B cell (primary cell): ENCODE measurements at regions not wholly inside any gene's neighbourhood (a gene's known extent, or its start where the extent isn't known, plus 50 kb on each side); places are given as distances from the start of the nearest gene placed in this dataset.

Experiments used
- ATAC-seq: fragments of 200-7000 bp; cut with Tn5 transposase; one replicate; pipeline ENCODE4 v1.10.0; 2021; ENCODE audit warnings: low read depth, mild to moderate bottlenecking, moderate number of reproducible peaks, moderate library complexity
- CTCF ChIA-PET: fragments of 350-600 bp; sonication (Branson Sonifier 250); formaldehyde crosslinking; loops from one replicate; lab custom pipeline; 2021; ENCODE audit warnings: antibody characterized with exemption, inconsistent platforms; lab: Charles Lee
- POLR2A ChIA-PET: fragments of 350-600 bp; sonication (Branson Sonifier 250); formaldehyde crosslinking; loops from one replicate; lab custom pipeline; 2021; ENCODE audit warnings: antibody characterized with exemption; lab: Charles Lee
- DNase-seq: peaks from one replicate; pipeline ENCODE4 v3.0.0; 2013
- H2AFZ ChIP-seq: 2 replicates; pipeline ENCODE4 v1.6.1; 2012; ENCODE audit warnings: mild to moderate bottlenecking, low read depth, low read length; ENCODE audit not compliant: insufficient read depth, poor library complexity, severe bottlenecking
- H3K27ac ChIP-seq, 2 donors: 1 replicate in 1 of 2; 2 replicates in 1 of 2; pipeline ENCODE4 v1.5.1; 2012 to 2013; ENCODE audit warnings: low read length in 2 of 2, mild to moderate bottlenecking in 2 of 2, moderate library complexity in 1 of 2
- H3K27me3 ChIP-seq, 4 experiments: fragments of 200-600 bp in 1 of 4; sonication (generic) in 1 of 4; replicated peaks in 1 of 4; 1 replicate in 2 of 4; 2 replicates in 2 of 4; pipeline versions ENCODE4 v1.6.1 to v1.7.0; 2013 to 2016; ENCODE audit warnings: low read length in 3 of 4, mild to moderate bottlenecking in 2 of 4, mixed read lengths in 1 of 4, moderate library complexity in 1 of 4; ENCODE audit not compliant: insufficient read depth in 4 of 4, control insufficient read depth in 3 of 4; ENCODE audit errors: control extremely low read depth in 1 of 4
- H3K36me3 ChIP-seq, 2 experiments: replicated peaks in 1 of 2; 1 replicate in 1 of 2; 2 replicates in 1 of 2; pipeline versions ENCODE4 v1.6.1 to v1.7.1; 2013; ENCODE audit warnings: low read length in 1 of 2; ENCODE audit not compliant: insufficient read depth in 2 of 2, control insufficient read depth in 1 of 2; ENCODE audit errors: control extremely low read depth in 1 of 2, extremely low read depth in 1 of 2
- H3K4me1 ChIP-seq, 2 donors: fragments of 200-600 bp in 1 of 2; sonication (generic) in 1 of 2; 1 replicate in 1 of 2; 2 replicates in 1 of 2; pipeline versions ENCODE4 v1.5.1 to v1.6.1; 2013 to 2017; ENCODE audit warnings: low read length in 2 of 2; ENCODE audit not compliant: control insufficient read depth in 2 of 2, insufficient read depth in 2 of 2
- H3K4me2 ChIP-seq: replicated peaks from 2 replicates; pipeline ENCODE3; 2012; ENCODE audit warnings: mild to moderate bottlenecking, low read depth, low read length; ENCODE audit not compliant: poor library complexity, severe bottlenecking
- H3K4me3 ChIP-seq, 5 experiments: fragments of 200-600 bp in 1 of 5; sonication (generic) in 1 of 5; 1 replicate in 3 of 5; 2 replicates in 2 of 5; pipeline versions ENCODE4 v1.5.1 to v1.7.0; 2011 to 2016; ENCODE audit warnings: low read length in 4 of 5, mild to moderate bottlenecking in 4 of 5, low read depth in 2 of 5, control low read depth in 1 of 5, moderate library complexity in 1 of 5; ENCODE audit not compliant: insufficient read depth in 1 of 5; ENCODE audit errors: control extremely low read depth in 1 of 5, extremely low read depth in 1 of 5
- H3K79me2 ChIP-seq: fragments of 200-600 bp; sonication (generic); one replicate; pipeline ENCODE4 v1.6.0; 2016; ENCODE audit warnings: low read length; ENCODE audit not compliant: control insufficient read depth, insufficient read depth
- H3K9ac ChIP-seq: fragments of 200-600 bp; sonication (generic); 2 replicates; pipeline ENCODE4 v1.6.1; 2017; ENCODE audit warnings: mild to moderate bottlenecking, low read length, moderate library complexity
- H3K9me3 ChIP-seq, 3 donors: one replicate each; pipeline versions ENCODE4 v1.6.1 to v1.7.1; 2013; ENCODE audit warnings: low read length in 2 of 3; ENCODE audit not compliant: control insufficient read depth in 2 of 3, insufficient read depth in 1 of 3; ENCODE audit errors: control extremely low read depth in 1 of 3
- H4K20me1 ChIP-seq: 2 replicates; pipeline ENCODE4 v1.6.0; 2012; ENCODE audit warnings: mild to moderate bottlenecking, low read length; ENCODE audit not compliant: insufficient read depth, control insufficient read depth, poor library complexity, severe bottlenecking
- H3K27ac Mint-ChIP-seq: one replicate; pipeline ENCODE4 v1.8.0; 2021; ENCODE audit warnings: mixed read lengths
- H3K27me3 Mint-ChIP-seq: one replicate; pipeline ENCODE4 v1.8.0; 2021; ENCODE audit warnings: mixed read lengths
- H3K4me1 Mint-ChIP-seq: one replicate; pipeline ENCODE4 v1.8.0; 2021; ENCODE audit warnings: mixed read lengths
- H3K4me3 Mint-ChIP-seq: one replicate; pipeline ENCODE4 v1.8.0; 2021; ENCODE audit warnings: mixed read lengths
- H3K9me3 Mint-ChIP-seq: one replicate; pipeline ENCODE4 v1.8.0; 2022; ENCODE audit warnings: mixed read lengths; ENCODE audit not compliant: insufficient read depth
- CTCF ChIP-seq: fragments of 200-600 bp; IDR thresholded peaks from one replicate; pipeline ENCODE4 v1.8.0; 2022; ENCODE audit warnings: antibody characterized with exemption, mild to moderate bottlenecking
- EZH2 ChIP-seq: IDR thresholded peaks from 2 replicates; pipeline ENCODE4 v1.6.1; 2012; ENCODE audit warnings: borderline replicate concordance, low read depth, mild to moderate bottlenecking, moderate library complexity, low read length; ENCODE audit not compliant: insufficient read depth, poor library complexity, severe bottlenecking
- WGBS: methylation state at CpG from one replicate; pipeline ENCODE4 v1.1.5; 2013; ENCODE audit warnings: missing lambda C conversion rate; ENCODE audit not compliant: insufficient coverage; 5-methylcytosine and 5-hydroxymethylcytosine counted together
- intact Hi-C: fragments of 100-400 bp; cut with micrococcal nuclease; formaldehyde crosslinking; loops from one replicate; pipeline ENCODE4 v1.10.0; 2022

DNA sequence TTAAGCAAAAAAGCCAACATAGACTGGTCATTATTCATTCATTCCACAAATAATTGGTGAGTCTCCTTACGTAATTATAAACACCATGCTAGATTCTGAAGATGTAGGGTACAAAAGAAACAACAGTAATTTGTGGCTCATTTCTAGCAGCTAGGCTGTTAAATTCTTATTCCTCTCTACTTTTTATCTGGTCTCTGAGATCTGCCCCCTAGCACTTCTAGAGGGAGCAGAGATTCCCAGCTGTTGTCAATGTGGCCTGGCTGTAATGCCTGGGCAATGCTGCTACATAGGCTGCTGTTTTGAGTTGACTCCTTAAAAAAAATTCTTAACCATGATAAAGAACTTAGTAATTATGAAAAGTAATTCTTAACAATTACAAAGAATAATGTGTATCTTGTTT, 434.9 kb upstream of the THRB start:
- no CpG with 5 or more reads among the region's 1 CpG for WGBS
- Histone ChIP-seq H3K9me3 (no peaks in the 10 kb centered on the region), H3K36me3 (no peaks in the 10 kb centered on the region), H3K4me3 (no peak overlapping the region), H3K79me2 (no peaks in the 10 kb centered on the region), H3K27me3 (no peaks in the 10 kb centered on the region), H2AFZ (no peak overlapping the region), H3K9ac (no peak overlapping the region), H3K27ac (no peak overlapping the region), H3K4me2 (no peak overlapping the region), H4K20me1 (no peaks in the 10 kb centered on the region), H3K4me1 (no peaks in the 10 kb centered on the region)
- ChIA-PET CTCF (no interaction called here), POLR2A (no interaction called here)
- ATAC-seq (no peak), DNase-seq (no peak)
- no peaks in the 10 kb centered on the region for H3K27me3 Mint-ChIP-seq
- TF ChIP-seq CTCF (no peak), EZH2 (no peak)
- H3K4me3 Mint-ChIP-seq: no peak overlapping the region
- intact Hi-C loops: no loop called here
- H3K27ac Mint-ChIP-seq: no peak overlapping the region
- H3K4me1 Mint-ChIP-seq: no peaks in the 10 kb centered on the region
- H3K9me3 Mint-ChIP-seq: no peaks in the 10 kb centered on the region

DNA sequence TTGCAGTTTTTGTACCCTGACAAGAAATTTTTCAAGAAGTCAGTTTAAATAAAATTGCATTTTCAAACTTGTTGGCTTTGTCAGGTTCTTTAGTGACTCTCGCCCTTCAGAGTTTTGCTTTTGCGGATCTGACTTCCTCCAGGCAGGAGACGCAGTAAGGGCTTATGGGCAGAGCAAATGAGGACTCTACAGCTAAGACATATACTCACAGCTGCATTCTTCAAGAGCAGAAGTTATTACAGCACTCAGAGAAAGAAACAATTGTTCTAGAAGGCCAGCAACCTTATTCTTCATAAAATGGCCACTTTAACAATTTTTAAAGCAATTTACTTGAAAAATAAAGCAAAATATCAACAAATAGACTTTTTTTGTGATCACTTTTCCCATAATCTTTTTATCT, 438.8 kb upstream of the THRB start:
- no peak overlapping the region for H2AFZ ChIP-seq
- H3K9me3 ChIP-seq: no peaks in the 10 kb centered on the region
- 100% methylated on average over 3 of the region's 3 CpGs for WGBS
- no peaks in the 10 kb centered on the region for H4K20me1 ChIP-seq
- ChIA-PET CTCF (no interaction called here), POLR2A (no interaction called here)
- H3K4me2 ChIP-seq: no peak overlapping the region
- no peak overlapping the region for H3K9ac ChIP-seq
- Mint-ChIP-seq H3K4me1 (no peaks in the 10 kb centered on the region), H3K27ac (no peak overlapping the region), H3K4me3 (no peak overlapping the region), H3K9me3 (no peaks in the 10 kb centered on the region), H3K27me3 (no peaks in the 10 kb centered on the region)
- DNase-seq (no peak), ATAC-seq (no peak)
- no peak for TF ChIP-seq CTCF
- TF ChIP-seq EZH2: no peak
- intact Hi-C loops: no loop called here
- H3K27ac ChIP-seq: no peak overlapping the region
- no peak overlapping the region for H3K4me3 ChIP-seq
- no peaks in the 10 kb centered on the region for H3K27me3 ChIP-seq
- no peaks in the 10 kb centered on the region for H3K79me2 ChIP-seq
- H3K36me3 ChIP-seq: no peaks in the 10 kb centered on the region
- H3K4me1 ChIP-seq: no peaks in the 10 kb centered on the region
